ENCODE measurements at regions not wholly inside any gene's neighbourhood (a gene's known extent, or its start where the extent isn't known, plus 50 kb on each side); places are given as distances from the start of the nearest gene placed in this dataset.

DNA sequence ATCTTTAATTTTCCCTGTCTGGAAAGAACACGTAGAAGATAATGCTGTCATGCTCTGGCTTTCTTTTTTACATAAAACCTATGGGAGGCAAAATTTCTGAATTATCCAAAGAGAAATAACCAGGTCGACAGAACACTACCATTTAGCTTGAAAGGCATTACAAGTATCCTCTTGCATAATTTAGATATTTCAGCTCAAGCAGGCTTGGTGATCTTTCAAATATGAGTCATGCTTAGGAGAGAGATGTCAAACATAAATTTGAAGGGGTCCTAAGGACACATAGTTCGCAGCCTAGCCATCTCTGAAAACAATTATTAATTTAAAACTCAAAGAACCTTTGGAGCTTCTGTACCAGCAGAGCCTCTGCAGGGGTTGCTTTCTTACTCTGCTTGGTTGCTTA lies 100.9 kb downstream of the FAS start:
- Histone ChIP-seq H3K36me3 (ENCODE audit: insufficient read depth, low read length) (no peaks in the 10 kb centered on the region), H3K4me1 (ENCODE audit: insufficient read depth, low read length) (no peaks in the 10 kb centered on the region), H3K79me2 (ENCODE audit: insufficient read depth, low read length) (no peaks in the 10 kb centered on the region), H4K20me1 (ENCODE audit: insufficient read depth, low read length) (no peaks in the 10 kb centered on the region), H3K9me3 (ENCODE audit: insufficient read depth, low read depth, low read length) (no peaks in the 10 kb centered on the region), H3K27me3 (ENCODE audit: insufficient read depth, low read length) (no peaks in the 10 kb centered on the region), H2AFZ (ENCODE audit: low read depth, low read length) (no peak overlapping the region), H3K4me2 (ENCODE audit: low read length) (no peak overlapping the region), H3K27ac (ENCODE audit: low read depth, low read length) (no peak overlapping the region), H3K9ac (ENCODE audit: low read length) (no peak overlapping the region), H3K4me3 (ENCODE audit: insufficient read depth, low read depth, low read length) (no peak overlapping the region)
- DNase-seq (ENCODE audit: low read depth) (no peak), FAIRE-seq (no peak)
- no peaks in the 10 kb centered on the region for H3K9me3 Mint-ChIP-seq (ENCODE audit: unreplicated experiment)
- peaks cover 5% of the 10 kb centered on the region for H3K4me1 Mint-ChIP-seq (ENCODE audit: low read depth, unreplicated experiment)
- no peak for TF ChIP-seq EZH2 (IDR thresholded peaks at IDR 0.05; ENCODE audit: insufficient read depth, low read length)
- TF ChIP-seq, protein P1, sequence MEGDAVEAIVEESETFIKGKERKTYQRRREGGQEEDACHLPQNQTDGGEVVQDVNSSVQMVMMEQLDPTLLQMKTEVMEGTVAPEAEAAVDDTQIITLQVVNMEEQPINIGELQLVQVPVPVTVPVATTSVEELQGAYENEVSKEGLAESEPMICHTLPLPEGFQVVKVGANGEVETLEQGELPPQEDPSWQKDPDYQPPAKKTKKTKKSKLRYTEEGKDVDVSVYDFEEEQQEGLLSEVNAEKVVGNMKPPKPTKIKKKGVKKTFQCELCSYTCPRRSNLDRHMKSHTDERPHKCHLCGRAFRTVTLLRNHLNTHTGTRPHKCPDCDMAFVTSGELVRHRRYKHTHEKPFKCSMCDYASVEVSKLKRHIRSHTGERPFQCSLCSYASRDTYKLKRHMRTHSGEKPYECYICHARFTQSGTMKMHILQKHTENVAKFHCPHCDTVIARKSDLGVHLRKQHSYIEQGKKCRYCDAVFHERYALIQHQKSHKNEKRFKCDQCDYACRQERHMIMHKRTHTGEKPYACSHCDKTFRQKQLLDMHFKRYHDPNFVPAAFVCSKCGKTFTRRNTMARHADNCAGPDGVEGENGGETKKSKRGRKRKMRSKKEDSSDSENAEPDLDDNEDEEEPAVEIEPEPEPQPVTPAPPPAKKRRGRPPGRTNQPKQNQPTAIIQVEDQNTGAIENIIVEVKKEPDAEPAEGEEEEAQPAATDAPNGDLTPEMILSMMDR (IDR thresholded peaks at IDR 0.05; ENCODE audit: insufficient read depth, low read depth, low read length): no peak
- H3K27ac Mint-ChIP-seq (ENCODE audit: unreplicated experiment): no peak overlapping the region
- no peaks in the 10 kb centered on the region for H3K27me3 Mint-ChIP-seq (ENCODE audit: low read depth, unreplicated experiment)
- H3K36me3 Mint-ChIP-seq (ENCODE audit: low read depth, unreplicated experiment): no peaks in the 10 kb centered on the region
- no peak overlapping the region for H3K4me3 Mint-ChIP-seq (ENCODE audit: unreplicated experiment)

- H3K27ac Mint-ChIP-seq (ENCODE audit: unreplicated experiment): no peak overlapping the region
- no peaks in the 10 kb centered on the region for H3K36me3 Mint-ChIP-seq (ENCODE audit: low read depth, unreplicated experiment)
These were observed 100.3 kb downstream of the FAS start for GRCh38 chr10:89090756-89091445.

More at GRCh38 chr10:89090756-89091445, 100.3 kb downstream of the FAS start:
- H3K4me3 Mint-ChIP-seq (ENCODE audit: unreplicated experiment): no peak overlapping the region
- no peaks in the 10 kb centered on the region for H3K9me3 ChIP-seq (ENCODE audit: insufficient read depth, low read depth, low read length)
- no peaks in the 10 kb centered on the region for H3K27me3 Mint-ChIP-seq (ENCODE audit: low read depth, unreplicated experiment)
- no peaks in the 10 kb centered on the region for H4K20me1 ChIP-seq (ENCODE audit: insufficient read depth, low read length)
- no peak overlapping the region for H3K9ac ChIP-seq (ENCODE audit: low read length)
- no peaks in the 10 kb centered on the region for H3K9me3 Mint-ChIP-seq (ENCODE audit: unreplicated experiment)
- no peak overlapping the region for H2AFZ ChIP-seq (ENCODE audit: low read depth, low read length)
- H3K79me2 ChIP-seq (ENCODE audit: insufficient read depth, low read length): no peaks in the 10 kb centered on the region
- no peaks in the 10 kb centered on the region for H3K36me3 ChIP-seq (ENCODE audit: insufficient read depth, low read length)
- TF ChIP-seq, protein P1 (IDR thresholded peaks at IDR 0.05; ENCODE audit: insufficient read depth, low read depth, low read length): no peak
- TF ChIP-seq EZH2 (IDR thresholded peaks at IDR 0.05; ENCODE audit: insufficient read depth, low read length): no peak
- H3K4me1 ChIP-seq (ENCODE audit: insufficient read depth, low read length): no peaks in the 10 kb centered on the region
- FAIRE-seq (peak; percentile 9), DNase-seq (ENCODE audit: low read depth) (peak; percentile 48)
- H3K4me1 Mint-ChIP-seq (ENCODE audit: low read depth, unreplicated experiment): peaks cover 5% of the 10 kb centered on the region
- no peaks in the 10 kb centered on the region for H3K27me3 ChIP-seq (ENCODE audit: insufficient read depth, low read length)
- H3K4me2 ChIP-seq (ENCODE audit: low read length): no peak overlapping the region
- no peak overlapping the region for H3K4me3 ChIP-seq (ENCODE audit: insufficient read depth, low read depth, low read length)
- no peak overlapping the region for H3K27ac ChIP-seq (ENCODE audit: low read depth, low read length)

Data from astrocyte (in vitro differentiated cells and primary cell).